ENCODE measurements at regions not wholly inside any gene's neighbourhood (a gene's known extent, or its start where the extent isn't known, plus 50 kb on each side); places are given as distances from the start of the nearest gene placed in this dataset.
A peak's percentile ranks its signal among the peaks of the same experiment; 100 is the strongest.
"Not testable (repeated sequence)": the region's sequence is repeated elsewhere in the genome, so short reads cannot be mapped to it uniquely, and the experiment has no call there.

DNA sequence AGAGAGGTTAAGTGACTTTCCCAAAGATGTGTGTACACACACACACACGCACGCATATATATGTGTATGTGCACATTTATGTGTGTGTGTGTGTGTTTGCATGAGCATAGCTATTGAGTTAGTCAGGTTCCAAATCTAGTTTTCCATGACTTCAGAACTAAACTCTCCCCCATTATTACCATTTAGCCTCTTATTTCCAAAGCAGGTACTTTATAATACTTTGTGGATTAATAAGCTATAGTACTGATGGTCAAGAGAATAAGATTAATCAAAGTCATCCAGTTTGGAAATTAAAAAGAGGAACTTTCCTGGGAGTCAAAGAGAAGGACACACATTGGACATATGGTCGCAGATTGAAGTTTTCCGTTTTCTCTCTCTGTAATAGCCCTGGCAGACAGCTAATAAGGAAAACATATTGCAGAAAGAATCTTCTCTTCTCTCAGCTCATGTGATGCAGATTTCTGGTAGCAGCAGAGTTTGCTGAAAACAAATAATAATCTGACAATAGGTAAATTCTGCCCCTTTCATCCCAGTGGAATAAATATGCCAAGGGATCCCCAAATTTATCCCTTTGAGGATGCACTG is 410.9 kb upstream of the TCF4 start:
- Mint-ChIP-seq H3K27me3 (no peaks in the 10 kb centered on the region), H3K9me3 (no peaks in the 10 kb centered on the region), H3K36me3 (no peaks in the 10 kb centered on the region), H3K4me1 (peaks cover 27% of the 10 kb centered on the region), H3K27ac (no peak overlapping the region), H3K4me3 (no peak overlapping the region)
- ATAC-seq (ENCODE audit: low read depth) (no peak), DNase-seq (ENCODE audit: low spot score in 2 of 2) (no peak)

DNA sequence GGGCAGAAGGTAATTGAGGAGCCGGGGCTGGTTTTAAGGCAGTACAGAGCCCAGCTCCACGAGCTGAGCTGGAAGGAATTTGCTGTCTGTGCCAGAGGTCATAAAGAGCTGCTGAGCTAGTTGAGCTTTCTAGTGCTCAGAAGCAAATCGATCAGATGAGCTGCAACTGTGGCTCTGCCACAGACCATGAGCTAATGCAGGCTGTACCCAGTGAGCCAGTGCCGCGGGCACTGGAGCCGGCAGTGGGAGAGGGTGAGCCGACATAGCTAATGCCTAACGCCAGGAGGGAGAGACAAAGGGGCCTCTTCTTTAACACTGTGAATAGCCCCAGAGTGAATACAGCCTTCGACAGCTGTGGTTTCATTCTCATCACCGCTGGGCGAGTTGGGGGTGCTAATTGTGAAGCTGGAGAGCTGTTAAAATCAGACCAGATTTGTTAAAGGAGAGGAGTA is 410.1 kb upstream of the TCF4 start:
- Mint-ChIP-seq H3K4me3 (no peak overlapping the region), H3K9me3 (no peaks in the 10 kb centered on the region), H3K4me1 (peaks cover 27% of the 10 kb centered on the region), H3K27ac (no peak overlapping the region), H3K27me3 (no peaks in the 10 kb centered on the region), H3K36me3 (no peaks in the 10 kb centered on the region)
- no peak for DNase-seq (ENCODE audit: low spot score in 2 of 2)
- no peak for ATAC-seq (ENCODE audit: low read depth)

DNA sequence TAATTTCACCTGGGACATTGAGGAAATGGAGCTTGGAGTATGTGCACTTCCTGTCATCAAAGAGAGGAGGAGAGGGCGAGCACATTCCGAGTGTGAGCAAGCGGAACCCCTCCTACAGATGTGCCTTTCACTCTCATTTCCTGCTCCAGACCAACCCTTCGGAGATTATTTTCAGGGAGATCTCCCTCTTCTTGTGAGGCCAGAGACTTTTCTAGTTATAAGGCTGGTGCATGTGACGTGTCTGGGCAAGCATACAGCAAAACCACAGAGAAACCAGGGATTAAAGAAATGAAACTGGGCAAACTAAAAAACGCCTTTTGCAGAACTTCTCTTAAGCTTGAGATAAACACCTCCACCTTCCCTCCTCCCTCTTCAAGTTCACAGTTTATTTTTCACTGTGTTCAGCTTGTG is 409.2 kb upstream of the TCF4 start:
- H3K4me1 Mint-ChIP-seq: peaks cover 27% of the 10 kb centered on the region
- H3K4me3 Mint-ChIP-seq: peak overlapping the region; percentile 49
- ATAC-seq (ENCODE audit: low read depth) (peak; percentile 89), DNase-seq (ENCODE audit: low spot score in 2 of 2) (peak in 1 of 2 donors; percentile 25)
- no peaks in the 10 kb centered on the region for H3K9me3 Mint-ChIP-seq
- no peaks in the 10 kb centered on the region for H3K27me3 Mint-ChIP-seq
- H3K36me3 Mint-ChIP-seq: no peaks in the 10 kb centered on the region
- peak overlapping the region; percentile 83 for H3K27ac Mint-ChIP-seq

DNA sequence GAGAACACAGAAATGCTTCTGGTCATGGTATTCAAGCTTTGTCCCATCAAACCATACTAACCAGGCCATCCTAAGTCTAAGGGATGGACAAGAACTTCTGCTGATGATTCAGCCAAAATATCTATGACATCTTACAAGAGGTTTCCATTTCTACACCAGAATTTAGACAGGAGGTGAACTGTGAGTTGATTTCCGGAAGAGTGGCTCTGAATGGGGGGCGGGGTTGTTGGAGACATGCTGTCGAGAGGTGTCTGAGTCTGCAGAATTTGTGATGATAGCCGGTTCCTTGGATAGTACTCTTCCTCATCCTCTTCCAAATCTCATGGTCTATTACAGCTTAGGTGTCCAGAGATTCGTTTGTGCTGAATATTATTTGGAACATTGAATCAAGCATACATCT is 408.7 kb upstream of the TCF4 start:
- Mint-ChIP-seq H3K4me3 (peak overlapping the region; percentile 49), H3K27me3 (no peaks in the 10 kb centered on the region), H3K9me3 (no peaks in the 10 kb centered on the region), H3K27ac (peak overlapping the region; percentile 83), H3K4me1 (peaks cover 27% of the 10 kb centered on the region), H3K36me3 (no peaks in the 10 kb centered on the region)
- ATAC-seq (ENCODE audit: low read depth) (no peak), DNase-seq (ENCODE audit: low spot score in 2 of 2) (no peak)

DNA sequence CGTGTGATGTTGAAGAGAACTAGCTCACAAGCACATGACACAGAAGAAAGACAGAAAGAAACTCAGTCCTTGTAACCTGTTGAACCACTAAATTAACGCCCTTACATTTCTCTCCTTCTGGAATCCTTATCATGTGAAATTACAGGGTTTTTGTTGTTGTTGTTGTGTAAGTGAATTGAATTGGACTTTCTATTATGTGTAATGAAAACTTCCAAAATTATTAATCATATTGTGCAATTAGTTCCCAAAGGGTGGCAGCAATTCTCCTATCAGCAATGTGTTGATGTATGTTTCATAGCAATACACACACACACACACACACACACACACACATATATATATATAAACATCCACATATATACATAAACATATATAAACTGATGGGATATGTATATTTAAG is 402.2 kb upstream of the TCF4 start:
- H3K27me3 Mint-ChIP-seq: no peaks in the 10 kb centered on the region
- no peak overlapping the region for H3K27ac Mint-ChIP-seq
- peaks cover 5% of the 10 kb centered on the region for H3K9me3 Mint-ChIP-seq
- H3K4me1 Mint-ChIP-seq: no peaks in the 10 kb centered on the region
- ATAC-seq (ENCODE audit: low read depth): no peak
- no peak overlapping the region for H3K4me3 Mint-ChIP-seq
- no peaks in the 10 kb centered on the region for H3K36me3 Mint-ChIP-seq
- no peak for DNase-seq (ENCODE audit: low spot score in 2 of 2)

DNA sequence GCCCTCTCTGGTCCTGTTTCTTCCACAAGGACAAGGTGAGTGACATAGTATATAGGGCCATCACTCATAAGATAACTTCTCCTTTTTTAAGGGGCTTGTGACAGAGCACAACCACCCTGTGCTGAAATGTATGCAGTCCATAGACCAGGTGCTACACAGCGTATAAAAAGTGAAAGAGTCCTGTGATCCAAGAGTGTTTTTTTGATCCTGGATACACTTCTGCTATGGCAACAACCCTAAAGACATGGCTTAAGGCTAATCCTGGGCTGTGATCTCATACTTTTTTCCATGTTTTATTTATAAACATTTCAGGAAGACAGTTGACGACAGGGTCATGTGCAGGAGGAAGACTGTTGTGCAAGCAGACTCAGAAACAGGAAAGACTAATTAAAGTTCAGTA is 400.5 kb upstream of the TCF4 start:
- Mint-ChIP-seq H3K4me1 (no peaks in the 10 kb centered on the region), H3K27ac (no peak overlapping the region), H3K4me3 (no peak overlapping the region), H3K9me3 (peaks cover 7% of the 10 kb centered on the region), H3K36me3 (peaks cover 4% of the 10 kb centered on the region), H3K27me3 (no peaks in the 10 kb centered on the region)
- ATAC-seq (ENCODE audit: low read depth) (peak; percentile 75), DNase-seq (ENCODE audit: low spot score in 2 of 2) (no peak)

DNA sequence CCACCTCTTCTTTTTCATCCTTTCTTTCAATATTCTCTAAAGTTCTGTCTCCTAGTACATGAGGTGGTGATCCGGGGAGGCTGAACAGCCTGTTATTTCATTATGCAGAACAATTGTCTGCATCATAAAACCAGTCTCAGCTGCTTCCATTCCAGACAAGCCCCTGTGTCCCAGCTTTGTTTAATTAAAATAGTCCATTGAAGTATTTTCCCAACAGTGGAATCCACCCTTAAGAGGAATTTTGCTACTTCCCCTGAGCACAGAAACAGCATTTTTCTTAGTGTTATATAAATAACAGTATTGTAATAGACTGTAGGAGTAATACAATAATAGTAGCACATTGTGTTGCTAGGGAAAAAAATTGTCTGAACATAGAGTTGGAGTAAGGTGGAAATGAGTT is 395.4 kb upstream of the TCF4 start:
- DNase-seq (ENCODE audit: low spot score in 2 of 2) (no peak), ATAC-seq (ENCODE audit: low read depth) (no peak)
- Mint-ChIP-seq H3K9me3 (peaks cover 7% of the 10 kb centered on the region), H3K4me3 (no peak overlapping the region), H3K27me3 (no peaks in the 10 kb centered on the region), H3K4me1 (no peaks in the 10 kb centered on the region), H3K27ac (no peak overlapping the region), H3K36me3 (peaks cover 4% of the 10 kb centered on the region)

DNA sequence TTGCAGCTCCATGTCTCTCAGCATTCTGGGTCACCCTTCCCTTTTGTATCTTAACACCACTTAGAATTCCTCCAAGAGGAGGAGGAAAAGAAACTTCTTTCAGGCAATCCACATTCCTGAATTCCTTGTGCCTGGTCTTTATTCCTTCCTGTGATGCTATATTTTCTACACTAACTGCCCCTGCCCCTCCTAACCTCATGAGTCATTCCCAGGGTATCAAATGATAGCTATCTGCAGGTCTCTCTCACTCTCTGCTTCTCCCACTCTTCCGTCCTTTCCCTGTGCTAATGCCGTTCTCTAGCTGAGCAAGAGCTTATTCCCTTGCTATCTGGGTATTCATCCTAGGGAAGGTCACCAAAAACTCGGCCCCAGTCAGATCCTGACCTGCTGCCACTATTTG is 395.0 kb upstream of the TCF4 start:
- Mint-ChIP-seq H3K36me3 (peaks cover 4% of the 10 kb centered on the region), H3K4me3 (no peak overlapping the region), H3K4me1 (no peaks in the 10 kb centered on the region), H3K27ac (no peak overlapping the region), H3K27me3 (no peaks in the 10 kb centered on the region), H3K9me3 (peaks cover 3% of the 10 kb centered on the region)
- no peak for ATAC-seq (ENCODE audit: low read depth)
- no peak for DNase-seq (ENCODE audit: low spot score in 2 of 2)

DNA sequence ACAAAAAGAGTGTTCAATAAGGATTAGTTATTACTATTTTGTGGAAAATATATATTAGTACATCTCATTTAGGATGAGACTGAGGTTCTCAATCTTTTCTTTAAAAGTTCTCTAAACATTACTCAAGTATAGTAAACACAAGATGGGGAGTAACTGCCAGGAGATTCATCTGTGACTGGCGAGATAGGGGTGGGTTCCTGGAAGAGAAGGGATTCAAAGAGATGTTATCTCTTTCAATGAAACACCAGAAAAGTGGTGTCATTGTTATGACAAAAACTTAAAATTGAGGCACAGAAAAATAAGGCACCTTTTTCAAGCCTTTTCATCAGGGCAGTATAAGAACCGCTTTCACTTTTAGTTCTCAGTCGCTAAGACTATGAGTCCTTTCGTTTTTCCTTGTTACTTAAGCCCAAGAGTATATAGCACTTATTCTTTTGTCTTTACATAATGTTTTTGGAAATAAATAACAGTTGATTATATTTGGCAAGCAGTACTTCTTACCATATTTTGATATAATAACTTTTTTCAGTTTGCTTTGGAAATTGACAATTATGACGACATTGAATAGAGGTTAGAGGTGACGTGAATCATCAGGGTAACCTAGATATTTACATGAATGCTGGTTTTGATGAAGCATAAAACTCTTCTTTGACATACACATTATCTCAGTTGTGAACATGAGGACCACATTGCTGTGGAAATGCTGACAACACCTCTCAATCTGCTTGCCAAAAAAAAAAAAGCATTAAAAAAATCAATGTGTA is 393.9 kb upstream of the TCF4 start:
- DNase-seq (ENCODE audit: low spot score in 2 of 2) (no peak), ATAC-seq (ENCODE audit: low read depth) (peak; percentile 68)
- Mint-ChIP-seq H3K9me3 (peaks cover 2% of the 10 kb centered on the region), H3K36me3 (peaks cover 4% of the 10 kb centered on the region), H3K27me3 (no peaks in the 10 kb centered on the region), H3K4me1 (no peaks in the 10 kb centered on the region), H3K4me3 (peak overlapping the region; percentile 79), H3K27ac (peak overlapping the region; percentile 92)

DNA sequence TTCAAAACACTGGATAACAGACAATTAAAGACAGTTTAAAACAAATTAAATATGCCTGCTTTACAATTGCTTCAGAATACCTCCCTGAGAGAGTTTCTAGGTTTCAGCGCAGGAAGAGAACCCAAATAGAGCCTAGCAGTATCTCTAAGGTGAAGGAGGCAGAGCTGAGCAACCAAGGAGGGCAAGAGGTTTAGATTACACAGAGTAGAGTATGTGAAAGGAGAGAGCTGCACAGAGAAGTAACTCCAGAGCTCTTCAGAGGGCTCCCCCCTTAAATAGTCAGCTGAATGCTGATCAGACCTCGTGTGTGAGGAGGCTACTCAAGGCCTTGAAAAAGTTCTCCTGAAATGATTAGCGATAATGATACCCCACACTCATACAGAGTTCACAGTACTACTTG is 386.5 kb upstream of the TCF4 start:
- DNase-seq (ENCODE audit: low spot score in 2 of 2) (no peak), ATAC-seq (ENCODE audit: low read depth) (no peak)
- H3K9me3 Mint-ChIP-seq: no peaks in the 10 kb centered on the region
- no peaks in the 10 kb centered on the region for H3K36me3 Mint-ChIP-seq
- no peak overlapping the region for H3K4me3 Mint-ChIP-seq
- H3K4me1 Mint-ChIP-seq: no peaks in the 10 kb centered on the region
- H3K27ac Mint-ChIP-seq: no peak overlapping the region
- no peaks in the 10 kb centered on the region for H3K27me3 Mint-ChIP-seq

DNA sequence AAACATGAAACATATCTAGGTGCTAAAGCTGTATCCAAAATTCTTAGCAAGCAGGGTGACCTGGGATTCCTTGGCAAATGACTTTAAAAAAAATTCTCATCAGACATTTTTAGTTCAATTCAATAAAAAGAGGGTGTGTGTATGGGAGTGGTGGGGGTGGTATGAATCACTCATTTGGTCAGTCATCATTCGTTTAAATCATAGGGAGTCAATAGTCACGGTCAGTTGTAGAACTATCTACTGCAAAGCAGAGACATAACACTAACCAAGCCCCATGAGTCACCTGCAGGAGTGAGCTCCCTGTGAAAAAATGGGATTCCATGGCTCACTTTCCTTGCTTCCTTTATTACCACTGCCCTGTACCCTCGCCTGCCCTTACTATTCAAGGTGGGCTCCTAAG is 380.6 kb upstream of the TCF4 start:
- ATAC-seq (ENCODE audit: low read depth) (no peak), DNase-seq (ENCODE audit: low spot score in 2 of 2) (no peak)
- H3K9me3 Mint-ChIP-seq: no peaks in the 10 kb centered on the region
- H3K36me3 Mint-ChIP-seq: no peaks in the 10 kb centered on the region
- no peak overlapping the region for H3K4me3 Mint-ChIP-seq
- H3K4me1 Mint-ChIP-seq: peaks cover 4% of the 10 kb centered on the region
- no peak overlapping the region for H3K27ac Mint-ChIP-seq
- no peaks in the 10 kb centered on the region for H3K27me3 Mint-ChIP-seq

DNA sequence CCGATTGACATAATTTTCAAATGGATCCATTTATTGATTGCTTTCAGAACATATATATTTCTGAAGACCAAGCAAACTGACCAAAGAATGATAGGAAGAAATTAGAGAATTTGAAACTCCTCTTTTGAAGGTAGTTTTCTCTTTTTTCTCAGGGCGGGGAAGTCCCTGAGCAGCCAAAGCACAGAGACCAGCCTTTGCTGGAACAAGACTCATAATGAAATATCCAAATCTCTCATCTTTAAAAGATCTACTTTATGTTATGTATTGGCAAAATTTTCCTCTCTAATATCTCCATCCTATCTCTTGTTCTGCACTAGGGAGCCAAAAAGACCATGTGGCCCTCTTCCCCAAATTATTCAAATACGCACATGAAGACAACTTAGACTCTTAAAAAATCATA is 379.0 kb upstream of the TCF4 start:
- peaks cover 4% of the 10 kb centered on the region for H3K4me1 Mint-ChIP-seq
- no peak for DNase-seq (ENCODE audit: low spot score in 2 of 2)
- no peaks in the 10 kb centered on the region for H3K36me3 Mint-ChIP-seq
- no peak overlapping the region for H3K4me3 Mint-ChIP-seq
- H3K27me3 Mint-ChIP-seq: no peaks in the 10 kb centered on the region
- no peaks in the 10 kb centered on the region for H3K9me3 Mint-ChIP-seq
- no peak overlapping the region for H3K27ac Mint-ChIP-seq
- ATAC-seq (ENCODE audit: low read depth): no peak

DNA sequence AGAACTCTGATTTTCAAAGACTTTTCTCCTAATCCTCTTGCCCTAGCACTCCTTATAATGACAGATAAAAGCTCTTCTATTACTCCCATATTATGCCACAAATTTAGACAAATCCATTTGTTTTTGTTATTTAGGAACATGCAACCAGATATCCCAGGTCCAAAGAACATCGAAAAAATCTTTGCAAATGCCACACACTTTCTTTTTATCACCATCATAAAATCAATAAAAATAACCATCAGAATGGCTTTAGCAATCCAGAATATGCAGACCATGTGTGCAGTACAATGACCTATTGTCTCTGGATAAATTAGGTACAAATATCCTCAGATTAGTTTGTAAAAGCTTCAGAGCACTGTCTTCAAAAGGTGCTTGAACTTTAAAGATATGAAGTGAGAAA is 376.2 kb upstream of the TCF4 start:
- Mint-ChIP-seq H3K4me3 (no peak overlapping the region), H3K36me3 (no peaks in the 10 kb centered on the region), H3K4me1 (peaks cover 4% of the 10 kb centered on the region), H3K27ac (no peak overlapping the region), H3K9me3 (no peaks in the 10 kb centered on the region), H3K27me3 (no peaks in the 10 kb centered on the region)
- ATAC-seq (ENCODE audit: low read depth): no peak
- no peak for DNase-seq (ENCODE audit: low spot score in 2 of 2)

DNA sequence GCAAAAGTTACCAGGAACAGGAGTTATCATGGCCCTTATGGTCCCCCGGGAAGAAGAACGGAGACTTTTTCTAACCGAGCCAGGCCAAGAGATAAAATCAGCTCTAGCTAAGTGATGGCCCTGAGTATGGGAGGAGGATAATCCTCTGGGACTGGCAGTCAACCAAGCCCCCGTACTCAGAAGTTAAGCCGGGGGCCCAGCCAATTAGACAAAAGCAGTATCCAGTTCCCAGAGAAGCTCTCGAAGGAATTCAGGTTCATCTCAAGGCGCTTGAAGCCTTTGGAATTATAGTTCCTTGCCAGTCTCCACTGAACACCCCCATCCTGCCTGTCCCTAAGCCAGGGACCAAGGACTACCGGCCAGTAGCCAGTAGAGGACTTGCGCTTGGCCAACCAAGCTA is 365.3 kb upstream of the TCF4 start:
- no peak for DNase-seq (ENCODE audit: low spot score in 2 of 2)
- Mint-ChIP-seq H3K4me3 (no peak overlapping the region), H3K36me3 (no peaks in the 10 kb centered on the region), H3K27me3 (peaks cover 2% of the 10 kb centered on the region), H3K9me3 (no peaks in the 10 kb centered on the region), H3K4me1 (peaks cover 2% of the 10 kb centered on the region), H3K27ac (no peak overlapping the region)
- no peak for ATAC-seq (ENCODE audit: low read depth)

DNA sequence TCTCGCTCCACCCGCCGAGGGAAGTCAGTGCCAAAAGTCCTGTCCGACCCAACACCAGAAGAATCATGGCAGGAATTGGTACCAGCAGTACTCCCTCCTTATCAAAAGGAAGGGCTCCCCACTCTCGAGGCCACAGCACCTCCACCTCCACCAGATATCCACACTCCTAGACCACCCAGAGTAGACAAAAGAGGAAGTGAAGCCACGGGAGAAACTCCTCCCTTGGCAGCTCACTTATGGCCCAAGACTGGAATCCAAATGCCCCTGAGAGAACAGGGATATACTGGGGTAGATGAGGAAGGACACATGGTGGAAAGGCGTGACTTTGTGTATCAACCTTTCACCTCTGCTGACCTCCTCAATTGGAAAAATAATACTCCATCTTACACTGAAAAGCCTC is 363.7 kb upstream of the TCF4 start:
- not testable (repeated sequence) for DNase-seq (ENCODE audit: low spot score in 2 of 2); ATAC-seq (ENCODE audit: low read depth); H3K9me3 Mint-ChIP-seq; H3K4me1 Mint-ChIP-seq; H3K4me3 Mint-ChIP-seq; H3K36me3 Mint-ChIP-seq; H3K27me3 Mint-ChIP-seq; H3K27ac Mint-ChIP-seq

All from memory B cell (primary cell).